Occipital lobe (tissue), 1 donor: ENCODE measurements at regions not wholly inside any gene's neighbourhood (a gene's known extent, or its start where the extent isn't known, plus 50 kb on each side); places are given as distances from the start of the nearest gene placed in this dataset.
"Not testable (repeated sequence)": the region's sequence is repeated elsewhere in the genome, so short reads cannot be mapped to it uniquely, and the experiment has no call there.

Experiments
- DNase-seq: peaks from one replicate; lab custom pipeline; 2025; lab: John Stamatoyannopoulos, UW

DNA sequence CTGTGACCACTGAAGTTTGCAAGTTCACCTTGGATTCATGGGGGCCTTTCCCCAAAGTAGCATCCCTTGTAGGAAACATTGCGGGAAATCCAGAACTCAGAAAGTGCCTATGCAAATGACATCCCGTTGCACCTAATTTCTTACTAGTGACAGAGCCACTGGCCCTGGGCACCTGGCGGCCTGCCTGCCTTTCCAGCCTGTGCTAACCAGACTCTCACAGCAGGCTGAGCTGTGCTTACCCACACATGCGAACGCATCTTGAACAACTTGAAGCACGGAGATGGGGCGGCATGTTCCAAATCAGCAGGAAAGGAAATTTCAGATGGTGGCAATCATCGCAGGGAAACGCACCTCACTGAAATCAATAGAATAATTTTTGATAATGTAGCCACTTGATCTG is 405.8 kb downstream of the TMEM182 start:
- no peak for DNase-seq

DNA sequence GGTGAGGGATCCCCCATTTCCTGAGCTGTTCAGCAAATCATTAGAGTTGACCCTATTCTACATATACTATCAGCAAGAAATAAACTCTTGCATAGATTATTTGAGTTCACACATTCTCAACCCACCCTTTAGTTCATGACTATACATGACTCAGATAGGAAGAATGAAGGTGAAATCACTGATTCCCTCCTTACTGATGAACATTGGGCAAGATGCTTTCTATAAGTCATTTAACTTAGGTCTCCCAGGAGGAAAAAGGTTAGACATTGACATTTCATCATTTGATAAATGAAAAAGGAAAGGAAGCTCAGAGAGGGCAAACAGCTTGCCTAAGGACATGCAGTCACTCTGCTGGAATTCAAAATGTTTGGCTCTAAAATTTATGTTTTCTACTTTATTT is 408.0 kb downstream of the TMEM182 start:
- DNase-seq: no peak

DNA sequence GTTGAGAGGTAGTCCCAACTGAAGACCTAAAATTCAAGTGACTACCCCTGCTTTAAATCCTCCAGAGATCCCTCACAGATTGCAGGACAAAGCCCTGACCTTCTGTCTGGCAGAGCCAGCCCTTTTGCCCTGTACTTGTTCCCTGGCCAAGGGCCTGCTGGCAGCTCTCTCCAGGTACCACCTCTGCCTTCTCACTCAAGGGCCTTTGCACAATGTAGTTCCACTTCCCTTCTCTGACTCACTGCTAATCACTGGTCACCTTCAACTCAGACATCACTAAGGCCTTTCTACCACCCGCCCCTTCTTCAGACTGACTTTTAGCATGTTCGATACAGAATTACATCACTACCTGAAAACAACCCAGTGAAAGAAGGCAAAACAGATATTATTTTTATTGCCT is 411.0 kb downstream of the TMEM182 start:
- no peak for DNase-seq

DNA sequence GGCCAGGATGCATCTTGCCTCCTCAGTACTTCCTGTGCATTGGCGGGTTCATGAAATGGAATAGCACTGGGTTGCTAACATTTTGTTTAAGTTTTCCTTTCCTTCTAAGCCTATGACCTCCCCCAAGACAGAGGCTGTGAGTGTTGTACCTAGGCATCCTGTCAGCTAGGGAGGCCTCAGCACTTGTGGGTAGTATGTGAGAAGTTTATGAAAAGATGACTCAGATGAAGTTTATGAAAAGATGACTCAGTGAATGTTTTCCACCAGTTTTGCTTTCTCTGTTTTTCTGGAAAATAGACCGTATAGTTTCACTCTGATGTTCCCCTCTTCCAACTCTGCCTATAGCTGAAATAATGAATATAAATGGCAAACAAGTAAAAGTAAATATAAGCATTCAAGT is 412.9 kb downstream of the TMEM182 start:
- no peak for DNase-seq

DNA sequence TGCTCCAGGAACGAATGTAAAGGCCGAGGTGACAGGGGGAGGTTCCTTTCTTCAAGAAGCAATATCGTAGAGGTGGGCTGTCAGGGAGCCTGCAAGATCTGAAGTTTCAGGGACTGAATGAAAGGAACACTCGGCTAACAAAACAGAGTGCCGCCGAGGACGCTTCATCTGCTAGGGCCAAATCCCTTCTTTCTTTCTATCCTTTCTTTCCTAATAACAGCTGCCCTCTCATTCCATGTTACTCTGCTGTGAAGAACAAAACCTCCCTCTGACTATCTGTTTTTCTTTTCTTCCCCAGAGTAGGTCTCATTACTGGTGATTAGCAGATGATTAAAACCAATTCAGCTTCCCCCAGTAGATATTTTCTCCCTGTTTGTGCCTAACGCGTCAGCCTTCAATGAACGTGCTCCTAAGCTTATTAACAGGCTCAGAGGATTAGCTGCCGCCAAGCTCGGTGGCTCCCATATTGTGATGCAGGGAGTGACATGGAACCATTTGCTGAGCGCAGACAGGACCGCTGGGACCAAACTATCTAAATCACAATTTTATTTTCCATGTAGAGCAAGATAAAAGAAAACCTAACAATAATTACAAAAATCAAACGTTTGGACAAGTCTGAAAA is 414.6 kb downstream of the TMEM182 start:
- DNase-seq: no peak

DNA sequence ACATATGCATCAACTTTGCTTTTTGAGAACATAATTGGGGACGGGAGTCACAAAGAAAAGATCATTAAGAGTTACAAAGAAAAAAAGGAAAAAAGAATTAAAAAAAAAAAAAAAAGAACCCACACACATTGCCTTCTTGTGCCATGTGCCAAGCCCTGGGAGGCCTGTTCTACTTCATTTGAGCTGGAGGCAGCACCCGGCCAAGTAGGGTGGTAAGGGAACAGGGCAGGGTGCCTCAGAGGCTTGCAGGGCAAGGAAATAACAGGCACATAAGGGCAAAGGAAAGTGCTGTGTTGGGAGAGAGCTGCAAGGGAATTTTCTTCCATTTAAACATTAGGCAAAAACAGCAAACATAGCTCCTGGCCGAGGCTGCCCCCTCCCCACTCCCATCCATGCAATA is 418.0 kb downstream of the TMEM182 start:
- no peak for DNase-seq

DNA sequence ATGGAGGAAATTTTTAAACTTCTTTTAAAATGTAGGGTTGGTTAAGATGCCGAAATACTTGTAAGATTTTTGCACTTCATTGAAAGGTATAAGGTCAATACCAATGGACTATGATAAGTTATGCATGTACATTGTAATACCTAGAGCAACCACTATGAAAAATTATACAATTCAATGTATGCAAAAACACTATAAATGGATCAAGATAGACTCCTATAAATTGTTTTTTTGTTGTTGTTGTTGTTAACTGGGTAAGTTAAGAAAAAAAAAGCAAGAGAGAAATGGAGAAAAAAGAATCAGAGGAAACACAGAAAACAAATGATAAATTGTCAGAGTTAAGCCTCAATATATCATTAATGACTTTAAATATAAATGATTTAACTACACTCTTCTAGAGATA is 421.2 kb downstream of the TMEM182 start:
- DNase-seq: no peak

DNA sequence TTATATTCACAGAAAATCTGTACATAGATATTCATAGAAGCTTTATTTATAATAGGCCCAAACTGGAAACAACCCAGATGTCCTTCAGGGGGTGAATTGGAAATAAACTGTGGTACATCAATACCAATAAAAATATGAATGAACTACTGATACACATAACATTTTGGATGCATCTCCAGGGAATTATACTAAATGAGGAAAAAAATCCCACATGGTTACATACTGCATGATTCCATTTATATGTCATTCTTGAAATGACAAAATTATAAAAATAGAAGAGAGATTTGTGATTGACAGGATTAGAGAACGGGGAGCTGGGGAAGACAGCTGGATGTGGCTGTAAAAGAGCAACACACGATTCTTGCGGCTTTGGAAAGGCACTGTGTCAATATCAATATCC is 435.0 kb downstream of the TMEM182 start:
- DNase-seq: no peak

DNA sequence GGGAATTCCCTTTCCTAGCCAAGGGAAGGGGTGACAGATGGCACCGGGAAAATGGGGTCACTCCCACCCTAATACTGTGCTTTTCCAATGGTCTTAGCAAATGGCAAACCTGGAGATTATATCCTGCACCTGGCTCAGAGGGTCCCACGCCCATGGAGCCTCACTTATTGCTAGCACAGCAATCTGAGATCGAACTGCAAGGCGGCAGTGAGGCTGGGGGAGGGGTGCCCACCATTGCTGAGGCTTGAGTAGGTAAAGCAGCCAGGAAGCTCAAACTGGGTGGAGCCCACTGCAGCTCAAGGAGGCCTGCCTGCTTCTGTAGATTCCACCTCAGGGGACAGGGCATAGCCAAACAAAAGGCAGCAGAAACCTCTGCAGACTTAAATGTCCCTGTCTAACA is 438.9 kb downstream of the TMEM182 start:
- not testable (repeated sequence) for DNase-seq

DNA sequence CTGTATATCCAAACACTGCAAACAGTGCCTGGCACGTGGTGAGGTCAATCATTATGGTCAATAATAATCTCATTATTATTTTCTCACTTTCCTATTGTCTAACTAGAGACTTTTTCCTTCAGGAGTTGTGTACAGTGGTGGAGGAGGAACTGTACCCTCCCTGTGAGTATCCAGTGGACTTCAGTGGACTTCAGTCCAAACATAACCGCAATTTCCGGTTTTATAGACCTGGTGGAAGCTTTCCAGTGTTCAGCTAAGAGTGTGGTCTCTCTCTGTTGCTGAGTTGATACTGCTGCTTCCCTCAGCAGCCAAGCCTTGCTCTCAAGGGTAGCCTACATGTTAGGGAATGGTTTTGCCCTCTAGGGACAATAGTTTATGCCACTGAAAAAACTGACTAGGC is 447.1 kb downstream of the TMEM182 start:
- no peak for DNase-seq

DNA sequence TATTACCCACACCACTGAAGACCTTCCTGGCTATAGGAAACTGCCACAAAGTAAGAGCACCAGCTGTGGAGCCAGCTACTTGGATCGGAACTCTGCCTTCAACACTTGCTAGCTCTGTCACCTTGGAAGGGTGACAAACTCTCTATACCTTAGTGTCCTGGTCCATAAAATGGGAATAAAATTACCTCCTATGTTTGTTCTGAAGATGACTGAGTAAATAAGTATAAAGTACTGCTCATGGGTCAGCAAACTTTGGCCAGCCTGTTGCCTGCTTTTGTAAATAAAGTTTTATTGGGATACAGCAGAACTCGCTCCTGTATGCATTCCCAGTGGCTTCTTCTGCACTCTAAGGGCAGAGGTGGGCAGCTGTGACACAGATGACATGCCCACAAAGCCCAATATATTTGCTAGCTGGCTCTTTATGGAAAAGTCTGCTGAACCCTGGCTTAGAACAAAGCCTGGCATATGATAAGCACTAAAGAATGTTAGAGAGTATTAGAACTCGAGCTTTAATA is 451.3 kb downstream of the TMEM182 start:
- DNase-seq: no peak

DNA sequence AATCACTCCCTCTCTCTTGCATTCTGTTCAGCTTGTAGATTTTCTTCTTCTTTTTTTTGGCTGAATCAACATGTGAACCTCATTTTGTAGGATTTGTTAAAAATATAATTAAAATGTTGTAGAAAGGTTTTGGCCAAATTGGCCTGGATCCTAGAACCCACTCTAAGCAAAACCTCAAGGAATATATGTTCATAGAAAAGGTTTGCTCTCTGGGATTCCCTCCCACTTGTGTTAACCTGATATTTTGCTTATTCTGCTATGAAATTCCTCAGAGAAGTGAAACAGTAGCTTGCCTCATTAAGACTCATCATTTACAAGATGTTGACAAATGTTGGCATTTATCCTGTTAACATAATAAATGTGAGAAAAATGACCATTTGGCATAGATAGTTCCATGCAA is 456.7 kb downstream of the TMEM182 start:
- no peak for DNase-seq

DNA sequence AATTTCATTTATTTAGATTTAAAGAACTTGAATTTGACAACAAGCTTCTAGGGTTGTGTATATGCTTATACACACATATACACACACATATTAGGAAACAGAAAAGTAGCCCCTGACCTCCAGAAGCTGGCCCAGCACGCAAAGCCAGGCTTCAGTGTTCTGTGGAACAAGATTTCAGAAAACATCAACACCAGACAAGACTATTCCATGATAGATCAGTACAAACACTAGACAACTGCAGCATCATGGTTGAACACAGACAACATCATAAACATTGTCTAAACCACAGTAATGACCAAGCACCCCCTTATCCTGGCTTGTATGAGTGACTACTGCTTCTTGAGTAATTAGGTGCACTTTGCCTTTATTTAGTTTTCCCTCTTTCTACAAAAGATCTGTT is 457.6 kb downstream of the TMEM182 start:
- no peak for DNase-seq

DNA sequence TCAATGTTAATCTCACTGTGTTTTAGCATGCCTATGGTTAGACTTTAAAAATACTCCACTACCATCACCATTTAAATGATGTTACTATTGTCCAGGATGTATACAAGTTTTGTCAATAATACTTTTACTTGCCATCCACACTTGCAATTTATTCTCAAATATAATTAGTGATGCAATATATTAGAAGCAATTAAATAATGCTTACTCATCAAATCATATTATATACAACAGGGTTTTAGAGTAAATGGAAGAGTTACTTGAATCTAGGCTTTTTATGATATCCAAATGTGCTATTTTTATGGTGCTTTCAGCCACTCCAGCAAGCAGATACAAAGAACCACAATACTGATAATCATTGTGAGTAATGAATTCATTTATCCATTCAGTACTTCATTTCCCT is 461.1 kb downstream of the TMEM182 start:
- no peak for DNase-seq

DNA sequence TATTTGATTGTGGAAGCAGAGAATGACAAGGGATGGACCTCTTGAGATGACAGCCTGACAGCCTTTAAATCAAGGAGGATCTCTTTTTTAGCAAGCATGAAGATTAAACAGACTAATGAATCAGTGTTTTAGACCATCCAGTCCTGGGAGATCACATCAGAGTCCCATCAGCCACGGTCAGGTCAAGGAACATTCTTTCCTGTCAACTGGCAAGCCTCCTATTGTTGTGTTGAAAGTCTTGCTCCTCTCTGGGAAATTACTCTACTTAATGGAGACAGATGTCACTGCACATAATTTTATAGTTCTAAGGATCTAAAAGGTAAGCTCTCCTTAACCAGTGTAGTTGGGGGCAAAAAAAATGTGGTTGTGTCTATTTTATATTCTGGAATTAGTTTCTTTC is 469.0 kb downstream of the TMEM182 start:
- DNase-seq: no peak

DNA sequence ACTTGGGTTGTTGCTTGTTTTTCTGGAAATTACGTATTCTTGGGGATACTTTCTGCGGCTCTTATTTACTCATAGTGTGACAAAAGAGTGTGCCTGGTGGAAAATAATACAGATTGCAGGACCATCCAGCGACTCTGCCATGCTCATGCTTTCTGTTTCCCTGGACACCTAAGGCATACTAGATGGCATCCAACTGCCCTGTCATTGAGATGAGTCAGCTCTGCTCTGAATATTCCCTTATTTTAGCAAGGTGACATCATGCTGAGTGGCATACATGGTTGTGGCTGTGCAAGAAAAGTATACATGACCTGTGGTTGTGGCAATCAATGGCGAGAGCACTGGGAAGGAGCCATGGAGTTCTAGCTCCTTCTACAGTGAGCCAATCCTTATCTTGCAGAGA is 471.0 kb downstream of the TMEM182 start:
- no peak for DNase-seq

DNA sequence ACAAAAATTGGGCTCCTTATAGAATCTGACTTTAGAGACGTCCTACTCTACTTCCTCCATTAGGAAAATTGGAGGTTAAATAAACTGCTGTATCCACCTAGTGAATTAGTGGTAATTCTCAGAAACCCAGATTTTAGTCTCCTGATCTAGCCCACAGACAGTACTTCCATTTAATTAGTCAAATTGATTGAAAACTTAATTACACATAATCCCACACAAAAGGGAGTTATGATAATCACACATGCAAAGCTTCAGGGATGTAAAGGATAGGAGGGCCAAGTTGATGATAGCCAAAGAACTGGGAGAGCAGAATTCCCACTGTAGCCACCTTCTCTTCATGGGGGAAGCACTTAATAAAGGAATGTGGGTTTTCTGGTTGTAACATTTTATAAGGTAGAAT is 471.9 kb downstream of the TMEM182 start:
- no peak for DNase-seq

DNA sequence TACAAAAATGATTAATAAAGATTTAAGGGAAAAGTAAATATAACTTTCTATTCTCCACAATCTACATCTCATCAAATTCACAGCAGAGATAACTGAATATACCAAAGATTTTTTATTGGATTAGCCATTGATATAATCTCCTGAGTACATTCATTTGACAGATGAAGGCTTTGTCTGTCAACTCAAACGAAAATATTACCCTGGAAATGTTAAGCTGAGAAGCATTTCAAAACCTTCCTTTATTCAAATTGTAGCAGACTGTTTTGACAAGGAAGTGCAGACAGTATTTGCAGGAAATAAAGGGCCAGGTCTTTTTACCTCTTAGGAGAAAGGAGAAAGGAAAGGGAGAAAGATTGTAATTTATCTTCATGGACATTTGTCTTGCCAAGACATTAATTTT is 473.5 kb downstream of the TMEM182 start:
- DNase-seq: no peak

DNA sequence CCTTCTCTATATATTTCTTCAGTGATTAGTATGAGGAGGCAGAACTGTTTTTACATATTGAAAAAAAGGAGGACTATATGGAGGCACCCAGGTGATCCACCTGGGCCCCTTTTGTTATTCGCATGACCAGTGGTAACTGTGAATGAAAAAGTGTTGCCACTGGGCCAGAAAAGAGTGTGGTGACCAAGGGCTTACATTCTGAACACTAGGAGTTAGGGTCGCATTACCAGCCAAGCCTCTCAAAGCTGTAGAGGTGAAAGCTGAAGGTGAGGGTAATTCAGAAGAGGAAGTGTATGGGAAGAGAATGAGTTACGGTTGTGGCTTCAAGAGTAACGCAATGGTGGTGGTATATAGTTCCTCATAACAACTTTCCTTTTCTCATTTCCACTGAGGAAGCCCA is 487.6 kb downstream of the TMEM182 start:
- no peak for DNase-seq

DNA sequence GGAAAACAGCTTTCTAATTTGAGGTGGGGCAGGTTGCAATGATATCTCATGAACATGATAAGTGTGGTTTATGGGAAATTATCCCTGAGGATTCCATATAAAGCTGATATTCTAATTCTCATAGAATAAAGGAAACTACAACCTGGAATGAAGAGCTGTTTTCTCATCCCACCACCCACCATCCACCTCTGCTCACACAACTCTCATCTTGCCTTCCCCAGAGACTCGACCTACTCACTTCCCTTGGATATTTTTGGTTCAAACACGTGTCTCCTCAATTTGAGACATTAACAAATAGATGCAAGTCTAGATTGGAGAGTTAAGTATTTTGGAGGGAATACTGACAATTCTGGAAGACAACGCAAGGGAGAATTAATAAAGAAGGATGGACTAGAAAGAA is 490.9 kb downstream of the TMEM182 start:
- no peak for DNase-seq

DNA sequence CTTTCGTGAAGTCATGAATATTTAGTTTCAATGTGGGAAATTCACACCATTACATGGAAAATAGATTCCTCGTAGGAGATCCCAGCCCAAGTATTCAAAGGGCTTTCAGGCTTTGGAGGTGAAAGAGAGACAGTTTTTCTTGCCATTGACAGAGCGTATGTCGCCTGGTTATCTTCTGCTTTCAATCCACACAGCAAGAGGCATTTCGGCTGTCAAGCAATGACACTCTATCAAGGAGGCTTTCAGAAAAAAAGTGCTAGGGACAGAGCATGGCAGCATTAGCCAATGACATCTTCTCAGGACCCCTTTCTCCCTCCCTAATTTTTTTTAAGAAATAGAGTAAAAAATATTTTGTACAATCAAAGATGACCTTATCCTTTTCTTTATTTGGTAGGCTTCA is 492.8 kb downstream of the TMEM182 start:
- DNase-seq: no peak

DNA sequence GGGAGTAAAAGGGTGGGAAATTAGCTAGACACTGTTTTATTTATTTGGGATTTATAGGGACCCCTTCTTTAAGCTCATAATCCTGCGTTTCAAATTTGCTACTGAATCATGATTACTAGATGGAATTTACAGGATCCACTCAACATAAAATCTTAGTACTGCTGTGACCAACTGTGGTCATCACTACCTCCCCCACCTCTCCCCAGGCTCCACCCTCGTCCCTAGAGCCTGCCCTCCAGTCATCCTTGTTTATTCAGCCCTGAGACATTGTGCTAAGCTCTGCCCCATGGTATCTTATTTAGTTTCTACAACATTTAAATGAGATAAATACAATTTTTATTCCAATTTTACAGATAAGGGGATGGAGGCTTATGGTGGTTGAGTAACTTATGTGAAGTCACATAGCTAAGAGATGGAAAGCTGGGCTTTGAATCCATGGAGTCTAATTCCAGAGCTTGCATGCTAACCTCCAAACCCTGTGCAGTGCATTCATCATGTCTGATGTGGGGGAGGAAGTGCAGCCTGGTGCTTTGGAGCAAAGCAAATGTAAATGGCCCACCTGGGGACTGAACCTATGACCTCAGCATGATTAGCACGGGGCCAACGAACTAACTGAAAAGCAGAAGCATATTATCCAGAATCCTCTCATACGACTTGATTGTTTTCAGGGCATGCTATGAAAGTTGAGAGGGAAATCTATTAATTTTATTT is 502.4 kb downstream of the TMEM182 start:
- no peak for DNase-seq

DNA sequence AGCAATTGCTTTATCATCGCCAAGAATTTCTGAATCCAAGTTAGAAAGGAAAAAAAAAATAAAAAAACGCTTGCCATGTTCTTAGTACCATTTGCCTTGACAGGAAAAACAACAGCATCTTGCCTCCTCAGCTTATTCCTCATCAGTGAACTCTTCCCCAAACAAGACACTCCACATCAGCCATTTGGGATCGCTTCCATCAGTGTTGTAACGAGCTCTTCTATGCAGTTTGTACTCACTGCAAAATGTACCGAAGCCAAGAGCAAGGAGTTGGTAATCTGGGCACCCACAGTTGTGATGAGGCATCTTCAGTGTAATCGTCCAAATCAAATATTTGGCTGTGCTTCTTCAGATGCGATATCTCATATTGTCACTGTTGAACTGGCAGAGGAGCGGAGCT is 503.7 kb downstream of the TMEM182 start:
- no peak for DNase-seq
